HEK293 (cell line): ENCODE measurements at regions not wholly inside any gene's neighbourhood (a gene's known extent, or its start where the extent isn't known, plus 50 kb on each side); places are given as distances from the start of the nearest gene placed in this dataset.

Experiments used
- BCL6B ChIP-seq: fragments of 450-650 bp; formaldehyde crosslinking; IDR thresholded peaks from 2 replicates; pipeline ENCODE4 v1.5.1; 2017; ENCODE audit warnings: missing biosample characterization, missing genetic modification characterization
- CTCF ChIP-seq: fragments of 450-650 bp; formaldehyde crosslinking; IDR thresholded peaks from 2 replicates; pipeline ENCODE4 v1.5.1; 2016; ENCODE audit warnings: missing biosample characterization, missing genetic modification characterization
- HOXC10 ChIP-seq: sonication (generic); formaldehyde crosslinking; IDR thresholded peaks from 2 replicates; pipeline ENCODE4 v1.8.1; 2023; ENCODE audit warnings: mild to moderate bottlenecking, missing genetic modification reagents
- IKZF3 ChIP-seq: fragments of 450-650 bp; IDR thresholded peaks from 2 replicates; pipeline ENCODE4 v1.5.0; 2018; ENCODE audit warnings: missing biosample characterization, mild to moderate bottlenecking, missing genetic modification characterization, moderate library complexity
- PBX3 ChIP-seq: sonication (generic); formaldehyde crosslinking; IDR thresholded peaks from 2 replicates; pipeline ENCODE4 v1.8.1; 2022; ENCODE audit warnings: mild to moderate bottlenecking, moderate library complexity, missing genetic modification reagents
- REPIN1 ChIP-seq: fragments of 450-650 bp; formaldehyde crosslinking; IDR thresholded peaks from 2 replicates; pipeline ENCODE4 v1.5.1; 2017; ENCODE audit warnings: missing biosample characterization, missing genetic modification characterization, low read depth
- TCF7L2 ChIP-seq: IDR thresholded peaks from 2 replicates; pipeline ENCODE4 v1.6.1; 2011; ENCODE audit warnings: low read depth, mild to moderate bottlenecking, inconsistent platforms, low read length, moderate library complexity, borderline replicate concordance
- ZBTB17 ChIP-seq: fragments of 450-650 bp; formaldehyde crosslinking; IDR thresholded peaks from 2 replicates; pipeline ENCODE4 v1.5.1; 2016; ENCODE audit warnings: missing biosample characterization, missing genetic modification characterization
- ZNF23 ChIP-seq: fragments of 450-650 bp; formaldehyde crosslinking; IDR thresholded peaks from 2 replicates; pipeline ENCODE4 v1.5.1; 2016; ENCODE audit warnings: missing biosample characterization, missing genetic modification characterization, borderline replicate concordance
- ZNF274 ChIP-seq, 2 experiments: fragments of 200-500 bp in 1 of 2; fragments of 450-650 bp in 1 of 2; sonication (Bioruptor generic) in 1 of 2; formaldehyde crosslinking in 1 of 2; IDR thresholded peaks; 2 replicates each; pipeline versions ENCODE4 v1.5.1 to v1.6.1; 2014 to 2016; ENCODE audit warnings: borderline replicate concordance in 1 of 2, inconsistent platforms in 1 of 2, low read length in 1 of 2, missing biosample characterization in 1 of 2, missing genetic modification characterization in 1 of 2
- ZNF302 ChIP-seq: fragments of 450-650 bp; formaldehyde crosslinking; IDR thresholded peaks from 2 replicates; pipeline ENCODE4 v1.5.1; 2016; ENCODE audit warnings: missing biosample characterization, missing genetic modification characterization, low read depth
- ZNF48 ChIP-seq: fragments of 450-650 bp; formaldehyde crosslinking; IDR thresholded peaks from 2 replicates; pipeline ENCODE4 v1.5.1; 2016; ENCODE audit warnings: missing biosample characterization, missing genetic modification characterization
- ZNF830 ChIP-seq: fragments of 450-650 bp; IDR thresholded peaks from 2 replicates; pipeline ENCODE4 v1.5.0; 2018; ENCODE audit warnings: missing biosample characterization, missing genetic modification characterization, low read depth, mild to moderate bottlenecking, moderate library complexity
- ZNF837 ChIP-seq: fragments of 450-650 bp; formaldehyde crosslinking; IDR thresholded peaks from 2 replicates; pipeline ENCODE4 v1.5.1; 2016; ENCODE audit warnings: missing biosample characterization, missing genetic modification characterization

GRCh38 chr13:61810065-61810464, 394.4 kb upstream of the PCDH20 start:
- no peak for TF ChIP-seq CTCF (tag by site-specific recombination)
- no peak for TF ChIP-seq BCL6B
- no peak for TF ChIP-seq REPIN1 (tag by site-specific recombination)
- no peak for TF ChIP-seq ZNF48 (tag by site-specific recombination)
- TF ChIP-seq PBX3 (CRISPR knock-in tag) = no peak
- no peak for TF ChIP-seq IKZF3 (tag by site-specific recombination)
- no peak for TF ChIP-seq TCF7L2
- no peak for TF ChIP-seq ZNF274 (IDR thresholded peaks at IDR 0.05; ENCODE audit: low read length)
- no peak for TF ChIP-seq ZNF274 (tag by site-specific recombination; IDR thresholded peaks at IDR 0.05; ENCODE audit: borderline replicate concordance)
- no peak for TF ChIP-seq HOXC10 (CRISPR knock-in tag)
- no peak for TF ChIP-seq ZNF23 (tag by site-specific recombination)
- TF ChIP-seq ZNF830 (tag by site-specific recombination) = no peak
- no peak for TF ChIP-seq ZNF302 (tag by site-specific recombination)
- TF ChIP-seq ZBTB17 = no peak
- TF ChIP-seq ZNF837 (tag by site-specific recombination) = no peak
